OCI-LY1 (cell line): ENCODE measurements at regions not wholly inside any gene's neighbourhood (a gene's known extent, or its start where the extent isn't known, plus 50 kb on each side); places are given as distances from the start of the nearest gene placed in this dataset.

Source experiments
- H2AFZ ChIP-seq: fragments of 200-600 bp; sonication (generic), shearing (Covaris generic); 2 replicates; pipeline ENCODE4 v1.6.0; 2014; ENCODE audit warnings: antibody characterized with exemption, mild to moderate bottlenecking, low read length
- H3F3A ChIP-seq: fragments of 200-600 bp; sonication (generic), shearing (Covaris generic); 2 replicates; pipeline ENCODE4 v1.6.0; 2014; ENCODE audit warnings: mild to moderate bottlenecking, antibody characterized with exemption, low read length, moderate library complexity; ENCODE audit not compliant: insufficient read depth
- H3K27ac ChIP-seq: fragments of 200-600 bp; sonication (generic); 2 replicates; pipeline ENCODE4 v1.5.1; 2014; ENCODE audit warnings: low read length, mixed run types, mild to moderate bottlenecking, low read depth; ENCODE audit not compliant: poor library complexity, severe bottlenecking
- H3K27me3 ChIP-seq: fragments of 200-600 bp; sonication (generic); 2 replicates; pipeline ENCODE4 v1.6.0; 2014; ENCODE audit warnings: antibody characterized with exemption, mild to moderate bottlenecking, low read length, moderate library complexity; ENCODE audit not compliant: insufficient read depth
- H3K36me3 ChIP-seq: fragments of 200-600 bp; sonication (generic); 2 replicates; pipeline ENCODE4 v1.6.1; 2014; ENCODE audit warnings: mild to moderate bottlenecking, antibody characterized with exemption, low read length, moderate library complexity, mixed read lengths; ENCODE audit not compliant: insufficient read depth
- H3K4me1 ChIP-seq: fragments of 200-600 bp; sonication (generic); 2 replicates; pipeline ENCODE4 v1.5.1; 2014; ENCODE audit warnings: mild to moderate bottlenecking, low read length, moderate library complexity; ENCODE audit not compliant: insufficient read depth, severe bottlenecking
- H3K4me2 ChIP-seq: fragments of 200-600 bp; sonication (generic), shearing (Covaris generic); 2 replicates; pipeline ENCODE4 v1.6.1; 2014; ENCODE audit warnings: low read length
- H3K4me3 ChIP-seq: fragments of 200-600 bp; sonication (generic); 2 replicates; pipeline ENCODE4 v1.5.1; 2014; ENCODE audit warnings: low read length, low read depth, mild to moderate bottlenecking, mixed read lengths; ENCODE audit not compliant: poor library complexity, severe bottlenecking
- H3K79me2 ChIP-seq: fragments of 200-600 bp; shearing (Covaris generic); 2 replicates; pipeline ENCODE4 v1.6.1; 2016; ENCODE audit warnings: mixed run types, low read length, mixed read lengths; ENCODE audit not compliant: insufficient read depth
- H3K9ac ChIP-seq: fragments of 200-600 bp; sonication (generic), shearing (Covaris generic); 2 replicates; pipeline ENCODE4 v1.6.1; 2014; ENCODE audit warnings: mild to moderate bottlenecking, low read length, mixed read lengths
- H3K9me2 ChIP-seq: fragments of 200-600 bp; sonication (generic), shearing (Covaris generic); 2 replicates; pipeline ENCODE4 v1.6.1; 2014; ENCODE audit warnings: low read depth, mild to moderate bottlenecking, low read length, mixed read lengths
- H3K9me3 ChIP-seq: fragments of 200-600 bp; shearing (Covaris generic); 2 replicates; pipeline ENCODE4 v1.6.1; 2014; ENCODE audit warnings: low read length, mixed read lengths
- H4K20me1 ChIP-seq: fragments of 200-600 bp; sonication (generic), shearing (Covaris generic); 2 replicates; pipeline ENCODE4 v1.6.0; 2016; ENCODE audit warnings: mild to moderate bottlenecking, low read length; ENCODE audit not compliant: insufficient read depth
- CTCF ChIP-seq: fragments of 200-600 bp; sonication (generic), shearing (Covaris generic); IDR thresholded peaks from 2 replicates; pipeline ENCODE4 v1.5.1; 2017; ENCODE audit warnings: mild to moderate bottlenecking, antibody characterized with exemption, low read length, moderate library complexity, mixed read lengths
- EZH2 ChIP-seq: fragments of 200-600 bp; sonication (generic), shearing (Covaris generic); IDR thresholded peaks from 2 replicates; pipeline ENCODE4 v1.8.0; 2017; ENCODE audit warnings: borderline replicate concordance, mixed run types, mild to moderate bottlenecking, antibody characterized with exemption, low read length, moderate library complexity, mixed read lengths

- TF ChIP-seq CTCF (no peak), EZH2 (no peak)
Observed at GRCh38 chr2:129891341-129892320, 87.8 kb upstream of the RAB6C start.

GRCh38 chr2:129892360-129892759 is 87.1 kb upstream of the RAB6C start:
- TF ChIP-seq CTCF (no peak), EZH2 (no peak)
- Histone ChIP-seq H3K4me2 (no peak overlapping the region), H2AFZ (no peak overlapping the region), H3K9me3 (no peaks in the 10 kb centered on the region), H3F3A (no peaks in the 10 kb centered on the region), H3K79me2 (no peaks in the 10 kb centered on the region), H3K9me2 (no peaks in the 10 kb centered on the region), H4K20me1 (no peaks in the 10 kb centered on the region), H3K27ac (no peak overlapping the region), H3K27me3 (no peaks in the 10 kb centered on the region), H3K36me3 (no peaks in the 10 kb centered on the region), H3K4me3 (no peak overlapping the region), H3K4me1 (no peaks in the 10 kb centered on the region), H3K9ac (no peak overlapping the region)

More at GRCh38 chr2:129891341-129892320, 87.8 kb upstream of the RAB6C start:
- H2AFZ ChIP-seq, result no peak overlapping the region
- H3K9me3 ChIP-seq, result no peaks in the 10 kb centered on the region
- H3F3A ChIP-seq, result no peaks in the 10 kb centered on the region
- H3K27ac ChIP-seq, result no peak overlapping the region
- no peaks in the 10 kb centered on the region for H3K4me1 ChIP-seq
- H4K20me1 ChIP-seq, result no peaks in the 10 kb centered on the region
- no peaks in the 10 kb centered on the region for H3K9me2 ChIP-seq
- H3K27me3 ChIP-seq, result no peaks in the 10 kb centered on the region
- no peak overlapping the region for H3K9ac ChIP-seq
- no peak overlapping the region for H3K4me3 ChIP-seq
- no peaks in the 10 kb centered on the region for H3K79me2 ChIP-seq
- H3K36me3 ChIP-seq, result no peaks in the 10 kb centered on the region
- H3K4me2 ChIP-seq, result no peak overlapping the region

GRCh38 chr2:129892773-129893172 is 86.7 kb upstream of the RAB6C start:
- no peaks in the 10 kb centered on the region for H3K27me3 ChIP-seq
- H3K4me3 ChIP-seq, result no peak overlapping the region
- H4K20me1 ChIP-seq, result no peaks in the 10 kb centered on the region
- no peak overlapping the region for H2AFZ ChIP-seq
- no peak overlapping the region for H3K4me2 ChIP-seq
- no peaks in the 10 kb centered on the region for H3K9me2 ChIP-seq
- H3K27ac ChIP-seq, result no peak overlapping the region
- no peaks in the 10 kb centered on the region for H3K36me3 ChIP-seq
- no peaks in the 10 kb centered on the region for H3K79me2 ChIP-seq
- H3K9ac ChIP-seq, result no peak overlapping the region
- TF ChIP-seq CTCF (no peak), EZH2 (no peak)
- no peaks in the 10 kb centered on the region for H3K4me1 ChIP-seq
- no peaks in the 10 kb centered on the region for H3F3A ChIP-seq
- no peaks in the 10 kb centered on the region for H3K9me3 ChIP-seq
